GM23338 (cell line): ENCODE measurements at regions not wholly inside any gene's neighbourhood (a gene's known extent, or its start where the extent isn't known, plus 50 kb on each side); places are given as distances from the start of the nearest gene placed in this dataset.

ENCODE experiments used
- CREB1 ChIP-seq: fragments of 250-450 bp; sonication (Bioruptor Pico); IDR thresholded peaks from 2 replicates; pipeline ENCODE4 v1.5.0; 2020; ENCODE audit warnings: low read depth, mild to moderate bottlenecking, moderate library complexity
- EZH2 ChIP-seq: fragments of 200-600 bp; sonication (generic); IDR thresholded peaks from one replicate; pipeline ENCODE4 v1.8.0; 2017; ENCODE audit warnings: antibody characterized with exemption, mild to moderate bottlenecking, low read depth; ENCODE audit not compliant: unreplicated experiment
- EZH2phosphoT487 ChIP-seq: fragments of 200-600 bp; sonication (generic); IDR thresholded peaks from one replicate; pipeline ENCODE4 v1.8.1; 2018; ENCODE audit warnings: antibody characterized with exemption; ENCODE audit not compliant: unreplicated experiment
- JUNB ChIP-seq: IDR thresholded peaks from one replicate; pipeline ENCODE4 v1.6.1; 2016; ENCODE audit warnings: antibody characterized with exemption; ENCODE audit not compliant: unreplicated experiment
- POLR2AphosphoS5 ChIP-seq: IDR thresholded peaks from 2 replicates; pipeline ENCODE4 v1.6.1; 2016; ENCODE audit warnings: antibody characterized with exemption, low read depth
- STAT1 ChIP-seq: IDR thresholded peaks from one replicate; pipeline ENCODE4 v1.6.1; 2016; ENCODE audit warnings: antibody characterized with exemption; ENCODE audit not compliant: unreplicated experiment
- ZNF114 ChIP-seq: fragments of 250-450 bp; sonication (Bioruptor Pico); IDR thresholded peaks from 2 replicates; pipeline ENCODE4 v1.5.0; 2020; ENCODE audit warnings: mild to moderate bottlenecking, moderate library complexity
- ZNF331 ChIP-seq: fragments of 250-450 bp; sonication (Bioruptor Pico); IDR thresholded peaks from 2 replicates; pipeline ENCODE4 v1.5.0; 2020; ENCODE audit warnings: low read depth, mild to moderate bottlenecking, moderate library complexity
- TF ChIP-seq, protein P1 (sequence below), 2 experiments: fragments of 200-600 bp in 1 of 2; sonication (generic) in 1 of 2; conservative IDR thresholded peaks; 2 replicates each; pipeline versions ENCODE4 v1.5.1 to v1.6.1; 2016 to 2017; ENCODE audit warnings: antibody characterized with exemption in 2 of 2, low read depth in 2 of 2, mild to moderate bottlenecking in 2 of 2, moderate library complexity in 1 of 2
- TF ChIP-seq, protein P2 (sequence below): IDR thresholded peaks from one replicate; pipeline ENCODE4 v1.6.1; 2018; ENCODE audit warnings: antibody characterized with exemption; ENCODE audit not compliant: unreplicated experiment

DNA sequence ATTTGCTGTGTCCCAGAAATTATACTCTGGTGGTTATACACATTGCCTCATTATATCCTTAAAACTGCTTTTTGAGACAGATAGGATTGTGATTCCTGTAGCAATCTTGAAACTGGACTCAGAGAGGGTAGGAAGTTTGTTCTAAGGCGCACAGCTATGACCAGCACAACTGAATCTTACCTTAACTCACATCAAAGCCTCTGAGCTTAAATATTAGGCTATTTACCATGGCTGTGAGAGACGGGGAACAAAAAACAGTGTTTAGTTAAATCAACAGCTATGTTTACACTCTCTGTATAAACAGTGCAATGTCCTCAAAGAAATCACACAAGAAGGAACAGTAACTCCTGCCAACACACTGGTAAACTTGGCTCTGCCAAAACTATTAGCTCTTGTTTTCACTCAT is 50.9 kb upstream of the TUT7 start:
- TF ChIP-seq, protein P1, sequence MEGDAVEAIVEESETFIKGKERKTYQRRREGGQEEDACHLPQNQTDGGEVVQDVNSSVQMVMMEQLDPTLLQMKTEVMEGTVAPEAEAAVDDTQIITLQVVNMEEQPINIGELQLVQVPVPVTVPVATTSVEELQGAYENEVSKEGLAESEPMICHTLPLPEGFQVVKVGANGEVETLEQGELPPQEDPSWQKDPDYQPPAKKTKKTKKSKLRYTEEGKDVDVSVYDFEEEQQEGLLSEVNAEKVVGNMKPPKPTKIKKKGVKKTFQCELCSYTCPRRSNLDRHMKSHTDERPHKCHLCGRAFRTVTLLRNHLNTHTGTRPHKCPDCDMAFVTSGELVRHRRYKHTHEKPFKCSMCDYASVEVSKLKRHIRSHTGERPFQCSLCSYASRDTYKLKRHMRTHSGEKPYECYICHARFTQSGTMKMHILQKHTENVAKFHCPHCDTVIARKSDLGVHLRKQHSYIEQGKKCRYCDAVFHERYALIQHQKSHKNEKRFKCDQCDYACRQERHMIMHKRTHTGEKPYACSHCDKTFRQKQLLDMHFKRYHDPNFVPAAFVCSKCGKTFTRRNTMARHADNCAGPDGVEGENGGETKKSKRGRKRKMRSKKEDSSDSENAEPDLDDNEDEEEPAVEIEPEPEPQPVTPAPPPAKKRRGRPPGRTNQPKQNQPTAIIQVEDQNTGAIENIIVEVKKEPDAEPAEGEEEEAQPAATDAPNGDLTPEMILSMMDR (conservative IDR thresholded peaks at IDR 0.05; ENCODE audit: low read depth in 2 of 2) = no peak
- TF ChIP-seq EZH2phosphoT487 (no peak), STAT1 (no peak), EZH2 (no peak), POLR2AphosphoS5 (no peak), CREB1 (no peak), ZNF114 (CRISPR knock-in tag) (no peak), ZNF331 (CRISPR knock-in tag) (no peak), JUNB (no peak)
- TF ChIP-seq, protein P2, sequence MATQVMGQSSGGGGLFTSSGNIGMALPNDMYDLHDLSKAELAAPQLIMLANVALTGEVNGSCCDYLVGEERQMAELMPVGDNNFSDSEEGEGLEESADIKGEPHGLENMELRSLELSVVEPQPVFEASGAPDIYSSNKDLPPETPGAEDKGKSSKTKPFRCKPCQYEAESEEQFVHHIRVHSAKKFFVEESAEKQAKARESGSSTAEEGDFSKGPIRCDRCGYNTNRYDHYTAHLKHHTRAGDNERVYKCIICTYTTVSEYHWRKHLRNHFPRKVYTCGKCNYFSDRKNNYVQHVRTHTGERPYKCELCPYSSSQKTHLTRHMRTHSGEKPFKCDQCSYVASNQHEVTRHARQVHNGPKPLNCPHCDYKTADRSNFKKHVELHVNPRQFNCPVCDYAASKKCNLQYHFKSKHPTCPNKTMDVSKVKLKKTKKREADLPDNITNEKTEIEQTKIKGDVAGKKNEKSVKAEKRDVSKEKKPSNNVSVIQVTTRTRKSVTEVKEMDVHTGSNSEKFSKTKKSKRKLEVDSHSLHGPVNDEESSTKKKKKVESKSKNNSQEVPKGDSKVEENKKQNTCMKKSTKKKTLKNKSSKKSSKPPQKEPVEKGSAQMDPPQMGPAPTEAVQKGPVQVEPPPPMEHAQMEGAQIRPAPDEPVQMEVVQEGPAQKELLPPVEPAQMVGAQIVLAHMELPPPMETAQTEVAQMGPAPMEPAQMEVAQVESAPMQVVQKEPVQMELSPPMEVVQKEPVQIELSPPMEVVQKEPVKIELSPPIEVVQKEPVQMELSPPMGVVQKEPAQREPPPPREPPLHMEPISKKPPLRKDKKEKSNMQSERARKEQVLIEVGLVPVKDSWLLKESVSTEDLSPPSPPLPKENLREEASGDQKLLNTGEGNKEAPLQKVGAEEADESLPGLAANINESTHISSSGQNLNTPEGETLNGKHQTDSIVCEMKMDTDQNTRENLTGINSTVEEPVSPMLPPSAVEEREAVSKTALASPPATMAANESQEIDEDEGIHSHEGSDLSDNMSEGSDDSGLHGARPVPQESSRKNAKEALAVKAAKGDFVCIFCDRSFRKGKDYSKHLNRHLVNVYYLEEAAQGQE = no peak
